Motor neuron (in vitro differentiated cells): ENCODE measurements at regions not wholly inside any gene's neighbourhood (a gene's known extent, or its start where the extent isn't known, plus 50 kb on each side); places are given as distances from the start of the nearest gene placed in this dataset.

Experiments used
- ATAC-seq, 8 experiments: fragments of 200-7000 bp; cut with Tn5 transposase; replicated peaks in 6 of 8; 2 replicates each; pipeline ENCODE4 v1.8.0; 2021; ENCODE audit warnings: mild to moderate bottlenecking in 8 of 8, moderate library complexity in 8 of 8
- H3K27ac ChIP-seq, 2 donors: fragments of 250-450 bp; sonication (Bioruptor Pico); 2 replicates each; pipeline ENCODE4 v1.9.0; 2021; ENCODE audit warnings: antibody characterized with exemption in 2 of 2, mild to moderate bottlenecking in 2 of 2, moderate library complexity in 1 of 2
- H3K4me1 ChIP-seq, 2 donors: fragments of 250-450 bp; sonication (Bioruptor Pico); replicated peaks in 1 of 2; 2 replicates each; pipeline ENCODE4 v1.6.1; 2021; ENCODE audit warnings: antibody characterized with exemption in 2 of 2, mild to moderate bottlenecking in 2 of 2, moderate library complexity in 1 of 2
- H3K4me3 ChIP-seq, 5 donors: fragments of 250-450 bp; sonication (Bioruptor Pico); 2 replicates each; pipeline ENCODE4 v1.9.0; 2021; ENCODE audit warnings: antibody characterized with exemption in 5 of 5, mild to moderate bottlenecking in 5 of 5, moderate library complexity in 4 of 5
- WGBS, 10 experiments: fragments of 450-650 bp; shearing (Covaris generic); methylation state at CpG; one replicate each; pipeline ENCODE4 v1.0.0; 2022; 5-methylcytosine and 5-hydroxymethylcytosine counted together
- in situ Hi-C, 9 experiments: fragments of 400-800 bp; cut with MboI; loops; one replicate each; pipeline ENCODE4 v1.15.0; 2021; ENCODE audit warnings: low sequenced_read_pairs in 9 of 9, low pct_unique_long_range_greater_than_20kb in 2 of 9; ENCODE audit not compliant: unreplicated experiment in 9 of 9

DNA sequence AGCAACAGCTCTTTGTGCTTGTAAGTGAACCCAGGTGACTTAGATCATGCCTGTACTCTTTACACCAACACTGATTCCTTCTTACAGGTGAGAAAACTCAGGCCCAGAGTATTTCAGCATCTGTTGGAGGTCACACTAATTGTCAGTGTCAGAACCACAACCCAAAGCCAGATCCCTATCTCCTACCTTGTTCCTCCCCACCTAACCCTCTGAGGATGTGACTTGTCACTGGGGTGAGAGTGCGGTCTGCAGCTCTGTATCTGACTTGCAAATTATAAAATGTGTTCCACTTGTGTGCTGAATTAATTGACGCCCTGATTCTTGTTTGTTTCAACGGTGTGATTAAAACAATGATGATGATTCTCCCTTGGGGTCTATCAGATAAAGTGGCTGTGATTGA lies 232.5 kb upstream of the KCNG1 start:
- no peak for ATAC-seq

DNA sequence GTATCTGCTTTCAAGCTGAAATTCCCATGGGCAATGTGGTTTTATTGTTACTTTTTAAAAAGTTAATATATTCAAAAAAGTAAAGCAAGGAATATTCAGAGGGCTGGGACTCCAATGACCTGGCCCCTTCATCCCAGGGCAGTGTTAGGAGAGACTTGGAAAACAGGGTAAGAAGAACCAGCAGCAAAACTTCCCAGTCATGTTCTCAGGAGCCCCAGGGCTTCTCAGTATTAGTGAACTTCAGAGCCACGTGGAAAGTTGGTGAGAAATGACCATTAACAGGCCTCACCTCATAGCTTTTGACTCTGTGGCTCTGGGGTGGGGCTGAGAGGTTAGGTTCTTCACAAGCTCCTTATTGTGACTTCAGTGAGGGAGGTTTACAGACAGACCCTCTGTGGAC lies 230.4 kb upstream of the KCNG1 start:
- H3K27ac ChIP-seq: no peak overlapping the region
- no peak overlapping the region for H3K4me3 ChIP-seq
- peak in 2 of 8 experiments; percentile 54 to 72 for ATAC-seq
- H3K4me1 ChIP-seq: peaks cover 0 to 2% of the 10 kb centered on the region in 2 donors
- in situ Hi-C loops: no loop called here
- WGBS, 10 experiments: 50 to 80% (median 63%) methylated on average over 1 of the region's 1 CpG; no CpG with 5 or more reads in 7 of the 10 experiments

More for the DNA sequence above, 232.5 kb upstream of the KCNG1 start:
- in situ Hi-C loops: no loop called here
- WGBS, 10 experiments: 0 to 100% (median 68%) methylated on average over 1 to 3 of the region's 3 CpGs; no CpG with 5 or more reads in 2 of the 10 experiments
- no peak overlapping the region for H3K4me3 ChIP-seq
- peaks cover 0 to 7% of the 10 kb centered on the region in 2 donors for H3K4me1 ChIP-seq
- no peak overlapping the region for H3K27ac ChIP-seq

DNA sequence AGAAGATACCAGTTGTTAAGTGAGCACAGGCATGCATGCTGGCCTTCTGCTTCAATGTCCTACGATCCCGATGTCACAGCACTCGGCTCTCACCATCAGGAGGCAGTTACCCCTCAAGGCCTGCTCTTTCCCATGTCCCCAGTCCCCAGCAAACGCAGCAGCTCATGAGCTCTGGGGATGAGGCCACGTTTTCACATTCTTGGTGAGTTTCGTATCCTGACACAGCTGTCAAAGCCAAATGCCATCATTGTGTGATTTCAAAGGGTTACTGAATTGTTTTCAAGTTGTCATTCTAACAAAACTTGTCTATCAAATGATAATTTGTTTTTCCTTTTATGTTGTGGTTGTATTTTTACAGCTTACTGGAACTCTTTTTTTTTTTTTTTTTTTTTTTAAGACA lies 226.9 kb upstream of the KCNG1 start:
- H3K27ac ChIP-seq: no peak overlapping the region
- no peaks in the 10 kb centered on the region for H3K4me1 ChIP-seq
- WGBS, 10 experiments: 0 to 73% (median 33%) methylated on average over 1 to 6 of the region's 6 CpGs; no CpG with 5 or more reads in 2 of the 10 experiments
- ATAC-seq: no peak
- no peak overlapping the region for H3K4me3 ChIP-seq
- in situ Hi-C loops: no loop called here

DNA sequence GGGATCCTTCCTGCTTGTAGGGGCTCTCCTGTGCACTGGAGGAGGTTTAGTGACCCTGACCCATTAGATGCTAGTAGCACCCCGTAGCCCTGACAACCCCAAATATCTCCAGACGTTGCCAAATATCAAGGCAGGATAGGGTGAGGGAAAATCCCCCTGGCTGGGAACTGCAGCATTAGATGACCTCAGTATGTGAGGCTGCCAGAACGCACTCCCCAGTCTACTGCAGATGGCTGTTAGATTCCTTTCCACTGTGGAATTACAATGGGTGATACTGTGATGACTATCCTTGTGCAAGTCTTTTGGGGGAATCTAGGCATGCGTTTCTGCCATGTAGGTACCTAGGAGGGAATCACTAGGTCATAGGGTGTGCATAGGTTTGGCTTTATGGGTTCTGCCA lies 226.3 kb upstream of the KCNG1 start:
- in situ Hi-C loops: no loop called here
- Histone ChIP-seq H3K27ac (no peak overlapping the region), H3K4me3 (no peak overlapping the region), H3K4me1 (no peaks in the 10 kb centered on the region)
- ATAC-seq: peak in 2 of 8 experiments; percentile 24 to 43
- 10 to 83% (median 63%) methylated on average over 1 to 4 of the region's 4 CpGs; no CpG with 5 or more reads in 5 of the 10 experiments for WGBS, 10 experiments

DNA sequence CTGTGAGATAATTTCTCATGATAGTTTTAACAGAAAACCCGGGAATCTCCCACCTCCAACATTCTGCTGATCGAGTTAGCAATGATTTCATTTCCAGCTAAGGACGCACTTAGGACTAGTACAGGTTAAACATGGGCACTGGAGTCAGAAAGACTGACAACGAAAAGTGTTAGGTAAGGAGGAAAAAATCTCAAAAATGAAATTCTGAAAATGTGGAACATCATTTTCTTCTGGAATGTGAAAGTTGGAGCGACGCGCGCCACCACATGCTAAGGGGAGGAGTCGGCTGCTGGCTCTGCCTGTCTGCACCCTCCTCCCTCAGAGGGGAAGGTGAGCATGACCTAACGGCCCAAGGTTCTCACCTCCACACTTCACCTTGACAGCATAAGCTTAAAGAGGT lies 221.6 kb upstream of the KCNG1 start:
- no peak overlapping the region for H3K27ac ChIP-seq
- no peaks in the 10 kb centered on the region for H3K4me1 ChIP-seq
- 27 to 100% (median 91%) methylated on average over 1 to 9 of the region's 10 CpGs; no CpG with 5 or more reads in 1 of the 10 experiments for WGBS, 10 experiments
- in situ Hi-C loops: no loop called here
- H3K4me3 ChIP-seq: no peak overlapping the region
- no peak for ATAC-seq

DNA sequence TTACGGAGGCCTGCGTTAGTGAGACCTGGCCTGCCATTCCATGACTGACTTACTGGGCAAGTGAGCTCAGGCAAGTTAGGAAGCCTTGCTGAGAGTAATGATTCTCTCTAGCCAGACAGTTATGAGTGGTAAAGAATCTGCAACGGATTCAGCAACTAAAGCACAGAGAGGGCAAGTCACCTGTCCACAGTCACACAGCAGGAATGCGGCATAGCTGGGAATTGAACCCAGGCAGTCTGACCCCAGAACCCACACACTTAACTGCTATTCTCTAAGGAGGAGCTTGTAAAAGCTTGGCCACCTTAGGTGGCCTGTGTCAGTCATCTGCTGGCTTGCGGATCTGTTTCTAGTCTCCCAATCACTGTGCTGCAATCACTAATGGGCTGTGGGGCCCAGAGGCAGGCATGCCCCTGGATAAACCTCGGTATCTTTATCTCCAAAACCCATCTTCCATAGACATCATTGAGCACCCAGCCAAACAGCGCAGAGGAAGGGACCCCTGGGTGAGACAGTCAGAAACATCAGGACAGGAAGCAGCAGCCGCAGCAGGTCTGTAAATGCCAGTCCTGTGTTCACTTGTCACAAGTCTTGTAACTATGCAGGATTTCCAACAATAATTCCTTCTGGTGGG lies 215.9 kb upstream of the KCNG1 start:
- Histone ChIP-seq H3K27ac (no peak overlapping the region), H3K4me1 (no peaks in the 10 kb centered on the region), H3K4me3 (no peak overlapping the region)
- 0 to 100% (median 95%) methylated on average over 1 to 7 of the region's 8 CpGs; no CpG with 5 or more reads in 1 of the 10 experiments for WGBS, 10 experiments
- ATAC-seq: no peak
- in situ Hi-C loops: no loop called here

DNA sequence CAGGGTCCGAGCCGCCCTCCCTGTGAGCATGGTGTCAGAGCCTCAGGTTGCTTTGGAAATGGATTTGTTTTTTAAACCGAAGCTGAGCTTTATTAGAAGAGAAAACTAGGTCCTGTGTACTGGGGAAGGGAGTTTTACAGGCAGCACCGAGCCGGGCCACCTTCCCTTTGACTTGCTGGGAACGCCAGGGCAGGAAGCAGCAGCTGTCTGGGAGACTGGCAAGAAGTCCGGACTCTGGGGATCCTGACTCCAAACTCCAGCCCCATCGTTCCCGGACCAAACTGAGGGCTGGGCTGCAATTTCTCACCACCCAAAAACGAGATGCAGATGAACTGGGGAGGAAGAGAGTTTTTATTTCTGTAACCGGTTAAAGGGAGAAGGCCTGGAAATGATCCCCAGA lies 214.9 kb upstream of the KCNG1 start:
- Histone ChIP-seq H3K27ac (no peak overlapping the region), H3K4me1 (no peaks in the 10 kb centered on the region), H3K4me3 (no peak overlapping the region)
- in situ Hi-C loops: no loop called here
- 26 to 100% (median 70%) methylated on average over 1 to 11 of the region's 11 CpGs; no CpG with 5 or more reads in 2 of the 10 experiments for whole genome bisulfite sequencing, 10 experiments
- ATAC-seq: no peak

DNA sequence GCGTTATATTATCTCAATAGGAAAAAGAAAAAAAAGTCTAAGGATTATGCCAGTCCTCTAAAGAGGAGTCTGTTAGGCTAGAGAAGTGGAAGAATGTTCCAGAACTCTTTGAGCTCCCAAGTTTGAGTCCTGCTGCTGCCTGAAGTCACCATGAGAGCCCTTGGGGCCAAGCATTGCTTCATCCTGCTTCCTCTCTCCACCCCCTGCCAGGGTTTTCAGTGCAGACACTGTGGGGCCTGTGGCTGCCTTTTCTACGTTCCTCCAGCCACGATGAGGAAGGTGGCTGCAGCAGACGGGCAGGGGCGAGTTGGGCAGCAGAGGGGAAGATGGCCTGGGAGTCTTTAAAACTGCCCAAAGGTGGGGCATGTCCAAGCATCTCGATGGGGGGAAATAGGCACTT lies 214.4 kb upstream of the KCNG1 start:
- no peak overlapping the region for H3K27ac ChIP-seq
- 40 to 100% (median 100%) methylated on average over 1 to 2 of the region's 6 CpGs; no CpG with 5 or more reads in 4 of the 10 experiments for WGBS, 10 experiments
- no peak for ATAC-seq
- H3K4me3 ChIP-seq: no peak overlapping the region
- H3K4me1 ChIP-seq: no peaks in the 10 kb centered on the region
- in situ Hi-C loops: no loop called here

DNA sequence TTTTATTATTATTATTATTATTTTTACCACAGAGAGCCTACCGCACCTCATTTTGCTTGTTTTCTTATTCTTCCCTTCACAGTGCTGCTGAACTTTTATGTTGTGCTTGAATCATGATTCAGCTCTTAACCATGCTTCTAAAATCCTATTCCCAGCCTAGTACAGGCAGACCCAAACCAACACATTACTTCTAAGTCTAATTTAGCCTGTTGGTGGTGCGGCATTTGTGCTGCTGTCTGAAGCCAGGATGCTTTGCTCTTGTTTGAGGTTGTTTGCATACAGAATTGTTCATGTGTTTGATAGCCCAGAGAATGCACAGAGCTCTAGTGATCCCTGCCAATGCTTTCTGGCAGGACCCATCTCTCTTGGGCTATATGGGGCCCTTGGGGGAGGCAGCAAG lies 213.5 kb upstream of the KCNG1 start:
- H3K27ac ChIP-seq: no peak overlapping the region
- no peak overlapping the region for H3K4me3 ChIP-seq
- in situ Hi-C loops: no loop called here
- no peak for ATAC-seq
- no peaks in the 10 kb centered on the region for H3K4me1 ChIP-seq
- 79 to 100% (median 94%) methylated on average over 1 to 2 of the region's 2 CpGs; no CpG with 5 or more reads in 1 of the 10 experiments for WGBS, 10 experiments

DNA sequence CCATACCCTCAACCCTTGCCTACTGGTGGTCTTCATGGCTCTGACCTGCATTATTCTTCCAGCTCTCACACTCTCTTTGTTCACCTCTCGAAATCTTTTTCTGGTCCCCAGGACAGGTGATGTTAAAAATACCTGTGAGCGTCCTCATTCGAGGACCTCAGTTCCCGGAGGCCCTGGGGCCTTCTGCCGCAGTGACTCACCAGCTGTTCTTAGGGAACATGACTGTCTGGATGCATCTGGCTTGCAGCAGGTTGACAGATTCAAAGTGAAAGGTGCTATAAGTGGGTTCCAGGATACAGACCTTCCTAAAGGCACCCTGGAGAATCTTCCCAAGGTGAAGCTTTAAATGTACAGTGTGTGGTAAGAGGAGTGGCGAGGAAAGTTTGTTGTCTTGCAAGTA lies 210.4 kb upstream of the KCNG1 start:
- H3K27ac ChIP-seq: no peak overlapping the region
- 17 to 100% (median 77%) methylated on average over 1 to 6 of the region's 6 CpGs; no CpG with 5 or more reads in 2 of the 10 experiments for WGBS, 10 experiments
- ATAC-seq: no peak
- H3K4me3 ChIP-seq: no peak overlapping the region
- no peaks in the 10 kb centered on the region for H3K4me1 ChIP-seq
- in situ Hi-C loops: no loop called here

DNA sequence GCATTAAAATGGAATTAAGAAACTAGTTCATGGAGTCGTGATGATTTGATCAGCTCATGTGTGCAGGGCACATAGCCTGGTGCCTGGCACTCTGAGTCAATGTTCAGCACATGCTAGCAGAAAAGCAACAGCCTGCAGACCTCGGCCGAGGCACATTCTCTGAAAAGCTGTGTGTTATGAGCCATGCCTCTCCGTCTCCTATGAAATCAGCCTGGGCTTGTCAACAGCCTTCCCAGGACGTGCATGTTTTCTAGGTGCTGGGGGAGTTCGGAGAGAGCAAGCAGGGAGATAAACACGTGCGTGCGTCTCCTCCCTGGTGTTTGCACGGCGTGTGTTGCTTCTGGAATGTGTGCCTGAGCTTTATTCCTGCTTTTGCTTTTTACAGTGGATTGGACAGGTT lies 207.8 kb upstream of the KCNG1 start:
- H3K27ac ChIP-seq: no peak overlapping the region
- no peak for ATAC-seq
- WGBS, 10 experiments: 0 to 100% (median 67%) methylated on average over 1 to 6 of the region's 11 CpGs; no CpG with 5 or more reads in 3 of the 10 experiments
- no peak overlapping the region for H3K4me3 ChIP-seq
- in situ Hi-C loops: no loop called here
- H3K4me1 ChIP-seq: no peaks in the 10 kb centered on the region

DNA sequence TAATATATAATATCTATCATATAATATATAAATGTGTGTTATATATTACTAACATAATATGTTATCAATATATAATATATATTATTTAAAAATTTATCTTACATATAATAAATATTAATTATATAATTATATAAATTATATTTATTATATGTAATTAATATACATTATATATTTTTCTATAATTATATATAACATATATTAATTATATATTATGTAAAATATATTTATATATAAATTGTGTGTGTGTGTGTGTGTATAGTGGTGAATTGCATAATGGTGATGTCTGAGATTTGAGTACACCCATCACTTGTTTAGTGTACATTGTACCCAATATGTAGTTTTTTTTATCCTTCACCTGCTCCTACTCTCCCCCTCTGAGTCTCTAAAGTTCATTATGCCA lies 205.9 kb upstream of the KCNG1 start:
- in situ Hi-C loops: no loop called here
- no peak overlapping the region for H3K27ac ChIP-seq
- H3K4me3 ChIP-seq: no peak overlapping the region
- ATAC-seq: no peak
- peaks cover 4% of the 10 kb centered on the region in 2 donors for H3K4me1 ChIP-seq

DNA sequence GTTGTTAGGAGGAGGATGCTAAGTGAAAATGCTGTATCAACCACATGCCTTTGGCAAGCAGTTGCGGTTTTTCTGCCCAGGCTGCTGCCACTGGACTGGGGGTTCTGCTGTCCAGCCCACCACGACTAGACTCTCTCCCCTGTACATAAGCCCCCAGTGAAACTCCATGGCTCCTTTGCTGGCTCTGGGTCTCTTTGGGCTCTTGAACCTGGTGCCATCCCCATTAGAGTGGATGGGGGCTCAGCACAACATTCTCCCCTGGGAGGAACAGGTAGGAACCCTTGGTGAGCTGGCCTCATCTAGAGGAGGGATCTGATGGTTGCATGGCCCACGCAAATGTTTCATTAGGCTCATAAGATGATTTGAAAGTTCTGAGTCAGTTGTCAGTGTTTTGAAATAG lies 204.8 kb upstream of the KCNG1 start:
- Histone ChIP-seq H3K4me3 (no peak overlapping the region), H3K4me1 (peaks cover 12 to 13% of the 10 kb centered on the region in 2 donors), H3K27ac (no peak overlapping the region)
- in situ Hi-C loops: no loop called here
- no peak for ATAC-seq
- WGBS, 10 experiments: 0 to 88% (median 60%) methylated on average over 1 to 3 of the region's 3 CpGs; no CpG with 5 or more reads in 3 of the 10 experiments

DNA sequence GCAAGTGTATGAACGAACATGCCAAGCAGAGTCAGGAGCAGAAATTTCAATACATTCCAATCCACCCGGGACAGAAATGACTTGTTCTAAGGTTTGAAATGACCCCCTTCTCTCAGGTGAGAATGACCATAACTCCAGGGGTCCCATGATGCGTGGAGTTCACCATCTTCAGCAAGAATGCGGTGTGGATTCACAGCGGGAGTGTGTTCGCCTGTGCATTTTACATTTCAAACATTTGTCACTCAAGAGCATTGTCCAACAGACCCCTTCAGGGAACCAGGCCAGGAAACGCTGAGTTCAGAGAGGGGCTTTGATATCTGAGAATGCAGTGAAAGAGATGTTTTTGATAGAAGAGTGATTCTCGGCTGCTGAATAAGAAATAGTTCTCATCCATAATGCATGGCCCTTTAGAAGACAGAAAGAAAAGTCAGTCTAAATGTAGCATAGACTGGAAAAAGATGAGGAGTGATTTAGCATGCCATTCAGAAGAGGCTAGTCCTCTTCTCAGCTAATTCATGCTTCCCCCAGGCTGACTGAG lies 200.3 kb upstream of the KCNG1 start:
- peaks cover 18 to 21% of the 10 kb centered on the region in 2 donors for H3K4me1 ChIP-seq
- in situ Hi-C loops: no loop called here
- WGBS, 10 experiments: 0 to 70% (median 39%) methylated on average over 1 to 8 of the region's 8 CpGs; no CpG with 5 or more reads in 1 of the 10 experiments
- no peak overlapping the region for H3K4me3 ChIP-seq
- peak in 4 of 8 experiments; percentile 13 to 45 (median 34) for ATAC-seq
- no peak overlapping the region for H3K27ac ChIP-seq
